SK-N-MC (cell line): ENCODE measurements at regions not wholly inside any gene's neighbourhood (a gene's known extent, or its start where the extent isn't known, plus 50 kb on each side); places are given as distances from the start of the nearest gene placed in this dataset.

Experiments used
- EZH2 ChIP-seq: fragments of 200-600 bp; sonication (generic); IDR thresholded peaks from one replicate; pipeline ENCODE4 v1.6.1; 2017; ENCODE audit warnings: antibody characterized with exemption
- FOXP2 ChIP-seq: optimal IDR thresholded peaks from 2 replicates; pipeline ENCODE3; 2011; ENCODE audit warnings: mild to moderate bottlenecking, moderate library complexity; ENCODE audit not compliant: insufficient read depth; ENCODE audit errors: extremely low read length, control extremely low read depth
- POLR2AphosphoS5 ChIP-seq: IDR thresholded peaks from 2 replicates; pipeline ENCODE4 v1.6.1; 2012; ENCODE audit warnings: mild to moderate bottlenecking, low read depth, low read length, borderline replicate concordance

DNA sequence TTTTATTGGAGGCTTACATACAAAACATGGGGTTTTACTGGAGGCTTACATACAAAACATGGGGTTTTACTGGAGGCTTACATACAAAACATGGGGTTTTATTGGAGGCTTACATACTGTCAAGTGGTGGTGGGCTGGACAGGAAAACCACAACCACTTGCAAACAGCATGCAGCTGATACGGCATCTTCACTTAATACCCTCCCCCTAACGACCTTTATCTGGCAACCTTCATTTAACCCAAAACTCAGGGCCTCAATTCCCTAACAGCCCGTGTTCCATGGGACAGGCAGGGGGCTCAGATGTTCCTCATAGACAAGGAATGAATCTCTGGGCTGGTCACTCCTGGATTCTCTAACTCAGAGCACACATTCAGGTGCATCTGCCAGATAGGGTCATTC is 137.1 kb downstream of the CD47 start:
- TF ChIP-seq EZH2 (no peak), POLR2AphosphoS5 (no peak), FOXP2 (no peak)
